ENCODE measurements at regions not wholly inside any gene's neighbourhood (a gene's known extent, or its start where the extent isn't known, plus 50 kb on each side); places are given as distances from the start of the nearest gene placed in this dataset.

GRCh38 chr1:221164029-221164428 is 284.8 kb downstream of the HLX start:
- TF ChIP-seq POLR2A (IDR thresholded peaks at IDR 0.05) = no peak
- no peak for TF ChIP-seq CTCF (IDR thresholded peaks at IDR 0.05)

Measured in body of pancreas (tissue), 4 donors.